ENCODE measurements at regions not wholly inside any gene's neighbourhood (a gene's known extent, or its start where the extent isn't known, plus 50 kb on each side); places are given as distances from the start of the nearest gene placed in this dataset.

DNA sequence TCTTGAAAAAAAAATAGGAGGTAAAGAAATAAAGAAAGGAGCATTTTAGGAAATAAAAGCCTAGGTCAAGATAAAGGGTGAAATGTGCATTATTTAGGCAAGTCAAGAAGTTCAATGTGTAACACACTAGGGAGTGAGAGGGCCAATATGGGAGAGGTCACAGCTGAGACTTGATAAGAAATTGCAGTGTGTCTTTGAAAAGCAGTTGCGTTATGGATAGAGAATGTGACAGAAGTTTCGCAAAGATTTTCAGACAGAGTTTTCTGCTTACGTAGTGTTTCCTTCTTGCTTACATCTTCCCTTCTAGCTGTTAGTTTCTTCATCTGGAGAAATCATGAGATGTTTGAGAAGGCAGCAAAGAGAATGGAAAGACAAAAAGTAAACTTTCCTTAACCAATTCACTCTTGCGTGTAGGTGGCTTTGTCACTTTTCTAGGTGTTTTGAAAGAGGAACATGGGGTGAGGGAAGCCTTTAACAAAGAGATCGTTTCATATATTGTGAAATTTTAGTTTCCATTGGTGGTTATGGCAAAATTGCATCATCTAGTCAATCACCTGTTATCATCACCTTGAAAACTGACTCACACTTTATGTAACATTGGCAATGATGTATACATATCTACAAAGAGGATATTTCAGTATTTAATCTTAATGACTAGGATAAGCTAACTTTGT, 975.5 kb downstream of the OLFM4 start:
- Histone ChIP-seq H3K36me3 (ENCODE audit: control insufficient read depth in 2 of 2, insufficient read depth in 1 of 2, low read length in 2 of 2) (no peaks in the 10 kb centered on the region), H3K27ac (ENCODE audit: extremely low read depth, low read depth, low read length) (no peak overlapping the region), H3K4me3 (ENCODE audit: low read depth, low read length) (no peak overlapping the region), H3K4me1 (ENCODE audit: control insufficient read depth, insufficient read depth, low read length) (no peaks in the 10 kb centered on the region), H3K9me3 (ENCODE audit: control insufficient read depth, insufficient read depth, low read depth, low read length) (no peaks in the 10 kb centered on the region)
- TF ChIP-seq TRIM28 (IDR thresholded peaks at IDR 0.05; ENCODE audit: borderline replicate concordance, low read length) (no peak), IKZF3 (tag by site-specific recombination; IDR thresholded peaks at IDR 0.05) (no peak), ZNF24 (tag by site-specific recombination; IDR thresholded peaks at IDR 0.05) (no peak), ZNF777 (tag by site-specific recombination; IDR thresholded peaks at IDR 0.05; ENCODE audit: borderline replicate concordance) (no peak), ZNF473 (tag by site-specific recombination; IDR thresholded peaks at IDR 0.05) (no peak), SALL2 (tag by site-specific recombination; IDR thresholded peaks at IDR 0.05; ENCODE audit: borderline replicate concordance) (no peak), ZNF692 (tag by site-specific recombination; IDR thresholded peaks at IDR 0.05) (no peak), KLF10 (tag by site-specific recombination; IDR thresholded peaks at IDR 0.05) (no peak), ZNF169 (tag by site-specific recombination; IDR thresholded peaks at IDR 0.05) (no peak), ZNF529 (tag by site-specific recombination; IDR thresholded peaks at IDR 0.05; ENCODE audit: insufficient replicate concordance) (no peak), ZNF792 (tag by site-specific recombination; IDR thresholded peaks at IDR 0.05) (no peak), ZNF629 (tag by site-specific recombination; IDR thresholded peaks at IDR 0.05) (no peak), ZNF426 (tag by site-specific recombination; IDR thresholded peaks at IDR 0.05) (no peak), ZNF223 (tag by site-specific recombination; IDR thresholded peaks at IDR 0.05) (no peak), ZXDB (tag by site-specific recombination; IDR thresholded peaks at IDR 0.05) (no peak)
- TF ChIP-seq, protein P1, sequence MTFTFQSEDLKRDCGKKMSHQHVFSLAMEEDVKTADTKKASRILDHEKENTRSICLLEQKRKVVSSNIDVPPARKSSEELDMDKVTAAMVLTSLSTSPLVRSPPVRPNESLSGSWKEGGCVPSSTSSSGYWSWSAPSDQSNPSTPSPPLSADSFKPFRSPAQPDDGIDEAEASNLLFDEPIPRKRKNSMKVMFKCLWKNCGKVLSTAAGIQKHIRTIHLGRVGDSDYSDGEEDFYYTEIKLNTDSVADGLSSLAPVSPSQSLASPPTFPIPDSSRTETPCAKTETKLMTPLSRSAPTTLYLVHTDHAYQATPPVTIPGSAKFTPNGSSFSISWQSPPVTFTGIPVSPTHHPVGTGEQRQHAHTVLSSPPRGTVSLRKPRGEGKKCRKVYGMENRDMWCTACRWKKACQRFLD (tag by site-specific recombination; IDR thresholded peaks at IDR 0.05) = no peak
- CTCF ChIA-PET = no interaction called here
- POLR2A ChIA-PET = no interaction called here

GRCh38 chr13:54016542-54016941, 987.9 kb downstream of the OLFM4 start:
- ChIA-PET POLR2A (no interaction called here), CTCF (no interaction called here)
- H3K4me3 ChIP-seq (ENCODE audit: low read depth, low read length) = no peak overlapping the region
- H3K36me3 ChIP-seq (ENCODE audit: control insufficient read depth in 2 of 2, insufficient read depth in 1 of 2, low read length in 2 of 2) = no peaks in the 10 kb centered on the region
- H3K27ac ChIP-seq (ENCODE audit: extremely low read depth, low read depth, low read length) = no peak overlapping the region
- no peaks in the 10 kb centered on the region for H3K4me1 ChIP-seq (ENCODE audit: control insufficient read depth, insufficient read depth, low read length)
- H3K9me3 ChIP-seq (ENCODE audit: control insufficient read depth, insufficient read depth, low read depth, low read length) = no peaks in the 10 kb centered on the region
- TF ChIP-seq KLF7 (tag by site-specific recombination; IDR thresholded peaks at IDR 0.05; ENCODE audit: borderline replicate concordance) (no peak), KLF1 (tag by site-specific recombination; IDR thresholded peaks at IDR 0.05) (no peak), ZNF248 (tag by site-specific recombination; IDR thresholded peaks at IDR 0.05) (no peak), PRDM4 (tag by site-specific recombination; IDR thresholded peaks at IDR 0.05) (no peak), ZNF37A (tag by site-specific recombination; IDR thresholded peaks at IDR 0.05) (no peak), ZBTB26 (tag by site-specific recombination; optimal IDR thresholded peaks at IDR 0.05) (no peak), SP2 (tag by site-specific recombination; IDR thresholded peaks at IDR 0.05) (no peak), ZEB2 (tag by site-specific recombination; IDR thresholded peaks at IDR 0.05) (no peak), ZNF621 (tag by site-specific recombination; IDR thresholded peaks at IDR 0.05) (no peak), ZNF501 (tag by site-specific recombination; IDR thresholded peaks at IDR 0.05) (no peak), ZNF558 (tag by site-specific recombination; IDR thresholded peaks at IDR 0.05) (no peak)
